SK-N-SH (cell line): ENCODE measurements at regions not wholly inside any gene's neighbourhood (a gene's known extent, or its start where the extent isn't known, plus 50 kb on each side); places are given as distances from the start of the nearest gene placed in this dataset.
"Not testable (repeated sequence)": the region's sequence is repeated elsewhere in the genome, so short reads cannot be mapped to it uniquely, and the experiment has no call there.

ENCODE experiments used
- CTCF ChIA-PET: fragments of 300-600, 350-600 bp; formaldehyde crosslinking; extraction: SDS; loops from one replicate; lab custom pipeline; 2021; lab: Yijun Ruan, JAX
- POLR2A ChIA-PET: fragments of 350-600 bp; sonication (Branson Sonifier 250); formaldehyde crosslinking; extraction: SDS; loops from one replicate; lab custom pipeline; 2020; ENCODE audit warnings: antibody characterized with exemption, inconsistent platforms; lab: Yijun Ruan, JAX
- DNase-seq: peaks from one replicate; pipeline ENCODE4 v3.0.0; 2012
- H2AFZ ChIP-seq: fragments of 200-600 bp; sonication (generic); 2 replicates; pipeline ENCODE4 v1.8.1; 2016; ENCODE audit warnings: antibody characterized with exemption, mild to moderate bottlenecking, low read depth
- H3F3A ChIP-seq: fragments of 200-600 bp; sonication (generic); replicated peaks from 2 replicates; pipeline ENCODE3; 2016; ENCODE audit warnings: antibody characterized with exemption, mild to moderate bottlenecking; ENCODE audit not compliant: insufficient read depth
- H3K27ac ChIP-seq, 2 experiments: fragments of 200-500 bp in 1 of 2; fragments of 200-600 bp in 1 of 2; sonication (Bioruptor generic) in 1 of 2; sonication (generic), shearing (Covaris generic) in 1 of 2; 2 replicates each; pipeline versions ENCODE4 v1.5.1 to v1.6.1; 2014 to 2016; ENCODE audit warnings: low read depth in 2 of 2, inconsistent platforms in 1 of 2, low read length in 1 of 2, mild to moderate bottlenecking in 1 of 2, mixed read lengths in 1 of 2
- H3K27me3 ChIP-seq: fragments of 200-600 bp; sonication (generic), shearing (Covaris generic); 2 replicates; pipeline ENCODE4 v1.6.1; 2016; ENCODE audit warnings: mixed run types; ENCODE audit not compliant: insufficient read depth
- H3K36me3 ChIP-seq, 2 experiments: fragments of 200-500 bp in 1 of 2; fragments of 200-600 bp in 1 of 2; sonication (Bioruptor generic) in 1 of 2; sonication (generic) in 1 of 2; replicated peaks in 1 of 2; 2 replicates each; pipeline versions ENCODE3 to v1.5.1; 2014 to 2016; ENCODE audit warnings: low read length in 1 of 2, mild to moderate bottlenecking in 1 of 2; ENCODE audit not compliant: insufficient read depth in 2 of 2, control insufficient read depth in 1 of 2
- H3K4me1 ChIP-seq, 2 experiments: fragments of 200-500 bp in 1 of 2; fragments of 200-600 bp in 1 of 2; sonication (Bioruptor generic) in 1 of 2; sonication (generic), shearing (Covaris generic) in 1 of 2; 2 replicates each; pipeline versions ENCODE4 v1.5.1 to v1.6.1; 2014 to 2016; ENCODE audit warnings: low read depth in 1 of 2, low read length in 1 of 2, mixed run types in 1 of 2; ENCODE audit not compliant: insufficient read depth in 2 of 2, control insufficient read depth in 1 of 2
- H3K4me2 ChIP-seq: fragments of 200-600 bp; sonication (generic), shearing (Covaris generic); 2 replicates; pipeline ENCODE4 v1.6.1; 2017; ENCODE audit warnings: mixed run types
- H3K4me3 ChIP-seq, 2 experiments: fragments of 200-500 bp in 1 of 2; fragments of 200-600 bp in 1 of 2; sonication (Bioruptor generic) in 1 of 2; sonication (generic), shearing (Covaris generic) in 1 of 2; 2 replicates each; pipeline versions ENCODE4 v1.5.1 to v1.8.1; 2014 to 2016; ENCODE audit warnings: low read depth in 2 of 2, inconsistent platforms in 1 of 2, low read length in 1 of 2, mild to moderate bottlenecking in 1 of 2, mixed read lengths in 1 of 2, moderate library complexity in 1 of 2
- H3K79me2 ChIP-seq: fragments of 200-600 bp; sonication (generic); 2 replicates; pipeline ENCODE4 v1.8.1; 2017; ENCODE audit warnings: mild to moderate bottlenecking; ENCODE audit not compliant: insufficient read depth
- H3K9ac ChIP-seq: fragments of 200-600 bp; sonication (generic); 2 replicates; pipeline ENCODE4 v1.6.1; 2017; ENCODE audit warnings: mixed run types
- H3K9me2 ChIP-seq: fragments of 200-600 bp; sonication (generic); 2 replicates; pipeline ENCODE4 v1.6.1; 2017; ENCODE audit warnings: mixed run types
- H3K9me3 ChIP-seq: fragments of 200-600 bp; sonication (generic); 2 replicates; pipeline ENCODE4 v1.6.1; 2017; ENCODE audit warnings: mixed run types, mild to moderate bottlenecking, moderate library complexity
- H4K20me1 ChIP-seq: fragments of 200-600 bp; sonication (generic); 2 replicates; pipeline ENCODE4 v1.6.1; 2017; ENCODE audit warnings: mild to moderate bottlenecking, mixed run types; ENCODE audit not compliant: insufficient read depth
- CHD2 ChIP-seq: fragments of 150-350 bp; IDR thresholded peaks from 2 replicates; pipeline ENCODE4 v1.6.1; 2018; ENCODE audit warnings: low read length; ENCODE audit not compliant: partially characterized antibody
- POLR2AphosphoS5 ChIP-seq: IDR thresholded peaks from 2 replicates; pipeline ENCODE4 v1.6.1; 2012; ENCODE audit warnings: low read depth, low read length
- SIN3A ChIP-seq: IDR thresholded peaks from 2 replicates; pipeline ENCODE4 v1.6.1; 2012; ENCODE audit warnings: low read depth, mild to moderate bottlenecking, low read length, moderate library complexity, borderline replicate concordance
- WGBS: methylation state at CpG from one replicate; pipeline ENCODE4 v1.1.6; 2017; ENCODE audit warnings: low lambda C conversion rate; 5-methylcytosine and 5-hydroxymethylcytosine counted together
- TF ChIP-seq, protein P1 (sequence below): IDR thresholded peaks from 2 replicates; pipeline ENCODE4 v1.6.1; 2012; ENCODE audit warnings: mild to moderate bottlenecking, low read depth, low read length, moderate library complexity
- TF ChIP-seq, protein P2 (sequence below): IDR thresholded peaks from 2 replicates; pipeline ENCODE4 v1.4.0; 2012; ENCODE audit warnings: low read depth, borderline replicate concordance

DNA sequence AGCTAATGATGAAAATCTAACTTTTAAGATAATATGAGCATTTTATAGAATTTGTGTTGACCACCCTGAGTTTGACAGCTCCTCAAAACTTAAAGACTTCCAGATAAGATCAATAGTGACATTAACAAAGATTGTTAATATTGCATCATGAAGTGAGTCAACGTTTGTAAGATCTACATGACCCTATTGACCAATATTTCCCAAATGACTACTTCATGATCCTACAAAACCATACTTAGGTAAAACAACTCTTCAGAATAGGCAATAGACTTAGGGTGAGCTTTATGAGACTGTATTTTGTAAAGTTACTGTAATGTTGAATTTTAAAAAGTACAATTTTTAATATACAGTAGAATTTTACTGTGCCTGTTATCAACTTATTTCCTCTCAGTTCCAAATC is 422.7 kb upstream of the ALCAM start:
- H3K9me2 ChIP-seq, result no peaks in the 10 kb centered on the region
- TF ChIP-seq CHD2, result no peak
- no peak for DNase-seq
- CTCF ChIA-PET, result no interaction called here
- no peaks in the 10 kb centered on the region for H3K36me3 ChIP-seq
- POLR2A ChIA-PET, result no interaction called here
- no peaks in the 10 kb centered on the region for H4K20me1 ChIP-seq
- peaks cover 0 to 7% of the 10 kb centered on the region in 2 experiments; a peak in 2 of 4 replicates for H3K4me1 ChIP-seq
- H3K4me3 ChIP-seq, result no peak overlapping the region
- no peak overlapping the region for H3K9ac ChIP-seq
- H3K4me2 ChIP-seq, result no peak overlapping the region
- no peaks in the 10 kb centered on the region for H3F3A ChIP-seq
- no peaks in the 10 kb centered on the region for H3K79me2 ChIP-seq
- no peaks in the 10 kb centered on the region for H3K9me3 ChIP-seq
- no peaks in the 10 kb centered on the region for H3K27me3 ChIP-seq
- no peak overlapping the region for H2AFZ ChIP-seq
- 47% methylated on average over 1 of the region's 1 CpG for WGBS
- H3K27ac ChIP-seq, result no peak overlapping the region

DNA sequence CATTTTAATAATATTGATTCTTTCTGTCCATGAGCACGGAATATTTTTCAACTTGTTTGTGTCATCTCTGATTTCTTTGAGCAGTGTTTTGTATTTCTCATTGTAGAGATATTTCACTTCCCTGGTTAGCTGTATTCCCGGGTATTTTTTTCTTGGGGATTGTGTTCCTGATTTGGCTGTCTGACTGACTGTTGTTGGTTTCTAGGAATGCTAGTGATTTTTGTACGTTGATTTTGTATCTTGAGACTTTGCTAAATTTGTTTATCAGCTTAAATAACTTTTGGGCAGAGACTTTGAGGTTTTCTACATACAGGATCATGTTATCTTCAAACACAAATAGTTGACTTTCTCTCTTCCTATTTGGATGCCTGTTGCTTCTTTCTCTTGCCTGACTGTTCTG is 418.8 kb upstream of the ALCAM start:
- POLR2A ChIA-PET, result no interaction called here
- no peak for DNase-seq
- Histone ChIP-seq H3K4me2 (no peak overlapping the region), H3K36me3 (no peaks in the 10 kb centered on the region), H4K20me1 (no peaks in the 10 kb centered on the region), H3K4me3 (no peak overlapping the region), H3K27me3 (no peaks in the 10 kb centered on the region), H3K79me2 (no peaks in the 10 kb centered on the region), H3K27ac (no peak overlapping the region), H3F3A (peaks cover 13% of the 10 kb centered on the region), H2AFZ (no peak overlapping the region), H3K9me2 (no peaks in the 10 kb centered on the region), H3K9me3 (no peaks in the 10 kb centered on the region), H3K4me1 (peaks cover 0 to 8% of the 10 kb centered on the region in 2 experiments; a peak in 3 of 4 replicates), H3K9ac (no peak overlapping the region)
- TF ChIP-seq, protein P1, sequence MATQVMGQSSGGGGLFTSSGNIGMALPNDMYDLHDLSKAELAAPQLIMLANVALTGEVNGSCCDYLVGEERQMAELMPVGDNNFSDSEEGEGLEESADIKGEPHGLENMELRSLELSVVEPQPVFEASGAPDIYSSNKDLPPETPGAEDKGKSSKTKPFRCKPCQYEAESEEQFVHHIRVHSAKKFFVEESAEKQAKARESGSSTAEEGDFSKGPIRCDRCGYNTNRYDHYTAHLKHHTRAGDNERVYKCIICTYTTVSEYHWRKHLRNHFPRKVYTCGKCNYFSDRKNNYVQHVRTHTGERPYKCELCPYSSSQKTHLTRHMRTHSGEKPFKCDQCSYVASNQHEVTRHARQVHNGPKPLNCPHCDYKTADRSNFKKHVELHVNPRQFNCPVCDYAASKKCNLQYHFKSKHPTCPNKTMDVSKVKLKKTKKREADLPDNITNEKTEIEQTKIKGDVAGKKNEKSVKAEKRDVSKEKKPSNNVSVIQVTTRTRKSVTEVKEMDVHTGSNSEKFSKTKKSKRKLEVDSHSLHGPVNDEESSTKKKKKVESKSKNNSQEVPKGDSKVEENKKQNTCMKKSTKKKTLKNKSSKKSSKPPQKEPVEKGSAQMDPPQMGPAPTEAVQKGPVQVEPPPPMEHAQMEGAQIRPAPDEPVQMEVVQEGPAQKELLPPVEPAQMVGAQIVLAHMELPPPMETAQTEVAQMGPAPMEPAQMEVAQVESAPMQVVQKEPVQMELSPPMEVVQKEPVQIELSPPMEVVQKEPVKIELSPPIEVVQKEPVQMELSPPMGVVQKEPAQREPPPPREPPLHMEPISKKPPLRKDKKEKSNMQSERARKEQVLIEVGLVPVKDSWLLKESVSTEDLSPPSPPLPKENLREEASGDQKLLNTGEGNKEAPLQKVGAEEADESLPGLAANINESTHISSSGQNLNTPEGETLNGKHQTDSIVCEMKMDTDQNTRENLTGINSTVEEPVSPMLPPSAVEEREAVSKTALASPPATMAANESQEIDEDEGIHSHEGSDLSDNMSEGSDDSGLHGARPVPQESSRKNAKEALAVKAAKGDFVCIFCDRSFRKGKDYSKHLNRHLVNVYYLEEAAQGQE, result no peak
- no peak for TF ChIP-seq SIN3A
- TF ChIP-seq, protein P2, sequence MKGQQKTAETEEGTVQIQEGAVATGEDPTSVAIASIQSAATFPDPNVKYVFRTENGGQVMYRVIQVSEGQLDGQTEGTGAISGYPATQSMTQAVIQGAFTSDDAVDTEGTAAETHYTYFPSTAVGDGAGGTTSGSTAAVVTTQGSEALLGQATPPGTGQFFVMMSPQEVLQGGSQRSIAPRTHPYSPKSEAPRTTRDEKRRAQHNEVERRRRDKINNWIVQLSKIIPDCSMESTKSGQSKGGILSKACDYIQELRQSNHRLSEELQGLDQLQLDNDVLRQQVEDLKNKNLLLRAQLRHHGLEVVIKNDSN, result no peak
- TF ChIP-seq POLR2AphosphoS5, result no peak
- 48% methylated on average over 3 of the region's 3 CpGs for WGBS
- CTCF ChIA-PET, result interaction anchor here (0.9 kb wide), 1 partner anchor 9 kb away, joined by 3 read pairs; no protein-coding TSS in a partner anchor

DNA sequence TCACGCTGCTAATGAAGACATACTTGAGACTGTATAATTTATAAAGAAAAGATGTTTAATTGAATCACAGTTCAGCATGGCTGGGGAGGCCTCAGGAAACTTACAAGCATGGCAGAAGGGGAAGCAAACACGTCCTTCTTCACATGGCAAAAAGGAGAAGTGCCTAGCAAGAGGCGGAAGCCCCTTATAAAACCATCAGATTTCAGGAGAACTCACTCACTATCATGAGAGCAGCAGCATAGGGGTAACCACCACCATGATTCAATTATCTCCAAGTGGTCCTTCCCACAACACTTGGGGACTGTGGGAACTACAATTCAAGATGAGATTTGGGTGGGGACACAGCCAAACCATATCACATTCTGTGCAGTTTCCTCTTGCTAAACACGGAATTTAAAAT is 416.9 kb upstream of the ALCAM start:
- H4K20me1 ChIP-seq, H3K27me3 ChIP-seq, H3K9ac ChIP-seq, H3K4me3 ChIP-seq, H3K79me2 ChIP-seq, DNase-seq, H3K4me1 ChIP-seq, H3K9me3 ChIP-seq, H3K4me2 ChIP-seq, H2AFZ ChIP-seq, CTCF ChIA-PET, H3K27ac ChIP-seq, H3K36me3 ChIP-seq, POLR2A ChIA-PET, H3K9me2 ChIP-seq: not testable (repeated sequence)
- 70% methylated on average over 4 of the region's 4 CpGs for WGBS
- peaks cover 27% of the 10 kb centered on the region for H3F3A ChIP-seq
